Stimulated activated CD8-positive, alpha-beta memory T cell treated with anti-CD3 and anti-CD28 coated beads, Interleukin-7, amount 100 ng/mL, for 4 hours (primary cell): ENCODE measurements at regions not wholly inside any gene's neighbourhood (a gene's known extent, or its start where the extent isn't known, plus 50 kb on each side); places are given as distances from the start of the nearest gene placed in this dataset.

Source experiments
- DNase-seq, 2 donors: peaks; one replicate each; pipeline ENCODE4 v3.0.0-alpha.2; 2020; ENCODE audit warnings: low read depth in 2 of 2

- DNase-seq = no peak
These were observed 1578.4 kb upstream of the IGFBP7 start for GRCh38 chr4:58688568-58688967.

GRCh38 chr4:58679886-58680285 lies 1569.7 kb upstream of the IGFBP7 start:
- DNase-seq = no peak

- DNase-seq = no peak
These were observed 1568.9 kb upstream of the IGFBP7 start for GRCh38 chr4:58679051-58679450.

- DNase-seq = no peak
These were observed 1559.6 kb upstream of the IGFBP7 start for GRCh38 chr4:58669783-58670182.

- DNase-seq = no peak
These were observed 1555.5 kb upstream of the IGFBP7 start for GRCh38 chr4:58665649-58666048.

- DNase-seq = no peak
These were observed 1548.5 kb upstream of the IGFBP7 start for GRCh38 chr4:58658701-58659100.

- DNase-seq = no peak
These were observed 1543.1 kb upstream of the IGFBP7 start for GRCh38 chr4:58653251-58653650.

GRCh38 chr4:58649226-58649625 lies 1539.0 kb upstream of the IGFBP7 start:
- no peak for DNase-seq

- no peak for DNase-seq
These were observed 1535.9 kb upstream of the IGFBP7 start for GRCh38 chr4:58646126-58646525.

- DNase-seq = no peak
These were observed 1534.4 kb upstream of the IGFBP7 start for GRCh38 chr4:58644549-58644948.

GRCh38 chr4:58636381-58636780 lies 1526.2 kb upstream of the IGFBP7 start:
- DNase-seq = no peak

- DNase-seq = no peak
These were observed 1507.0 kb upstream of the IGFBP7 start for GRCh38 chr4:58617226-58617625.

- no peak for DNase-seq
These were observed 1500.8 kb upstream of the IGFBP7 start for GRCh38 chr4:58611012-58611411.

- DNase-seq = no peak
These were observed 1496.1 kb upstream of the IGFBP7 start for GRCh38 chr4:58606303-58606702.

- DNase-seq = no peak
These were observed 1493.8 kb upstream of the IGFBP7 start for GRCh38 chr4:58603951-58604350.

- no peak for DNase-seq
These were observed 1492.7 kb upstream of the IGFBP7 start for GRCh38 chr4:58602731-58603359.

GRCh38 chr4:58602022-58602421 lies 1491.8 kb upstream of the IGFBP7 start:
- DNase-seq = no peak

- no peak for DNase-seq
These were observed 1490.1 kb upstream of the IGFBP7 start for GRCh38 chr4:58600290-58600689.

- DNase-seq = no peak
These were observed 1480.5 kb upstream of the IGFBP7 start for GRCh38 chr4:58590722-58591121.

GRCh38 chr4:58587856-58588255 lies 1477.7 kb upstream of the IGFBP7 start:
- DNase-seq = no peak

- DNase-seq = no peak
These were observed 1456.1 kb upstream of the IGFBP7 start for GRCh38 chr4:58566260-58566659.

GRCh38 chr4:58564695-58565475 lies 1454.7 kb upstream of the IGFBP7 start:
- no peak for DNase-seq

- no peak for DNase-seq
These were observed 1451.0 kb upstream of the IGFBP7 start for GRCh38 chr4:58561170-58561569.

GRCh38 chr4:58560736-58561135 lies 1450.6 kb upstream of the IGFBP7 start:
- no peak for DNase-seq
